LNCaP clone FGC (cell line): ENCODE measurements at regions not wholly inside any gene's neighbourhood (a gene's known extent, or its start where the extent isn't known, plus 50 kb on each side); places are given as distances from the start of the nearest gene placed in this dataset.

ENCODE experiments used
- DNase-seq: peaks from one replicate; pipeline ENCODE4 v3.0.0-alpha.2; 2011; ENCODE audit warnings: low read depth
- H3K4me3 ChIP-seq: 2 replicates; pipeline ENCODE4 v1.5.1; 2011; ENCODE audit warnings: mild to moderate bottlenecking, low read depth, low read length, control low read depth
- CTCF ChIP-seq: IDR thresholded peaks from 2 replicates; pipeline ENCODE4 v1.5.1; 2012; ENCODE audit warnings: mild to moderate bottlenecking; ENCODE audit not compliant: control insufficient read depth, insufficient read depth; ENCODE audit errors: extremely low read depth

- no peak overlapping the region for H3K4me3 ChIP-seq
- TF ChIP-seq CTCF: no peak
- DNase-seq: no peak
Observed at GRCh38 chr2:192469612-192470011, 274.9 kb upstream of the TMEFF2 start.

- no peak overlapping the region for H3K4me3 ChIP-seq
- DNase-seq: peak; percentile 52
- no peak for TF ChIP-seq CTCF
Observed at GRCh38 chr2:192467953-192468660, 273.4 kb upstream of the TMEFF2 start.

- DNase-seq: peak; percentile 61
- no peak overlapping the region for H3K4me3 ChIP-seq
- TF ChIP-seq CTCF: no peak
Observed at GRCh38 chr2:192465141-192465540, 270.4 kb upstream of the TMEFF2 start.

- no peak overlapping the region for H3K4me3 ChIP-seq
- no peak for DNase-seq
- no peak for TF ChIP-seq CTCF
Observed at GRCh38 chr2:192459422-192459821, 264.7 kb upstream of the TMEFF2 start.

- TF ChIP-seq CTCF: no peak
- no peak for DNase-seq
- no peak overlapping the region for H3K4me3 ChIP-seq
Observed at GRCh38 chr2:192448881-192449280, 254.1 kb upstream of the TMEFF2 start.

- H3K4me3 ChIP-seq: no peak overlapping the region
- no peak for TF ChIP-seq CTCF
- DNase-seq: no peak
Observed at GRCh38 chr2:192444286-192444838, 249.6 kb upstream of the TMEFF2 start.

GRCh38 chr2:192443831-192444230 lies 249.1 kb upstream of the TMEFF2 start:
- no peak for DNase-seq
- no peak for TF ChIP-seq CTCF
- no peak overlapping the region for H3K4me3 ChIP-seq
